HFFc6 (cell line): ENCODE measurements at regions not wholly inside any gene's neighbourhood (a gene's known extent, or its start where the extent isn't known, plus 50 kb on each side); places are given as distances from the start of the nearest gene placed in this dataset.

Experiments used
- DNase-seq: peaks from one replicate; pipeline ENCODE4 v3.0.0-alpha.2; 2018
- H3K27ac Mint-ChIP-seq: 2 replicates; pipeline ENCODE4 v1.8.0; 2020; ENCODE audit warnings: mild to moderate bottlenecking, mixed read lengths
- H3K27me3 Mint-ChIP-seq: 2 replicates; pipeline ENCODE4 v1.8.0; 2021; ENCODE audit warnings: mild to moderate bottlenecking, moderate library complexity, mixed read lengths; ENCODE audit not compliant: insufficient read depth
- H3K36me3 Mint-ChIP-seq: 2 replicates; pipeline ENCODE4 v1.8.0; 2021; ENCODE audit warnings: low read depth, mixed read lengths
- H3K4me1 Mint-ChIP-seq: 2 replicates; pipeline ENCODE4 v1.8.0; 2020; ENCODE audit warnings: low read depth, mixed read lengths
- H3K4me3 Mint-ChIP-seq: 2 replicates; pipeline ENCODE4 v1.8.0; 2020; ENCODE audit warnings: mild to moderate bottlenecking, moderate library complexity, mixed read lengths
- H3K9me3 Mint-ChIP-seq: 2 replicates; pipeline ENCODE4 v1.8.0; 2020; ENCODE audit warnings: mild to moderate bottlenecking, mixed read lengths
- TF ChIP-seq, protein P1 (sequence below): fragments of 200-600 bp; sonication (generic); IDR thresholded peaks from 2 replicates; pipeline ENCODE4 v1.5.0; 2021; ENCODE audit warnings: antibody characterized with exemption, mild to moderate bottlenecking

DNA sequence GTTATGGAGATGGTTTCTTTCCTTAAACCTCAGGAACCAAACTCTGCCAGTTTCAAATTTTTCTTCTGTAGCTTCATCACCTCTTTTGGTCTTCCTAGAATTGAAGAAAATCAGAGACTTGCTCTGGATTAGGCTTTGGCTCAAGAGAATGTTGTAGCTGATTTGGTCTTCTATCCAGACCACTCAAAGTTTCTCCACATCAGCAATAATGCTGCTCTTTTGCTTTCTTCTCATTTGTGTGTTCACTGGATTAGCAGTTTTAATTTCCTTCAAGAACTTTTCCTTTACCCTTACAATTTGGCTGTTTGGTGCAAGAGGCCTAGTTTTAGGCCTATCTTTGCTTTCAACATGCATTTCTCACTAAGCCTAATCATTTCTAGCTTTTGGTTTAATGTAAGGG is 78.1 kb upstream of the PLCB4 start:
- no peaks in the 10 kb centered on the region for H3K36me3 Mint-ChIP-seq

DNA sequence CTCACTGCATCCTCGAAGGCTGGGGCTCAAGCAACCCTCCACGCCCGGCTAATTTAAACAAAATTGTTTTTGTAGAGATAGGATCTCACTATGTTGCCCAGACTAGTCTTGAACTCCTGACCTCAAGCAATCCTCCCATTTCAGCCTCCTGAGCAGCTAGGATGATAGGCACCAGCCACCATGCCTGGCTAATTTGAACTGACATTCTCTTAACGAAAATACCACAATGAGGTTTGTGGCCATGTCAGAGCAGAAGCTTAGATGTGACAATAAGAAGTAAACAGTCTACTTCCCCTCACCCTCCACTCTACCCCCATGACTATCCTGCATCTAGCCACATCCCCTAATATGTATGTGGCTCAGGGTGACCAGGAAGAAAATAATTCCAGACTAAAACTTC is 74.8 kb upstream of the PLCB4 start:
- Mint-ChIP-seq H3K27me3 (no peaks in the 10 kb centered on the region; the same call in 1 of the 2 replicates), H3K9me3 (no peaks in the 10 kb centered on the region), H3K27ac (no peak overlapping the region), H3K36me3 (no peaks in the 10 kb centered on the region), H3K4me1 (peaks cover 10% of the 10 kb centered on the region), H3K4me3 (no peak overlapping the region)
- no peak for DNase-seq
- TF ChIP-seq, protein P1, sequence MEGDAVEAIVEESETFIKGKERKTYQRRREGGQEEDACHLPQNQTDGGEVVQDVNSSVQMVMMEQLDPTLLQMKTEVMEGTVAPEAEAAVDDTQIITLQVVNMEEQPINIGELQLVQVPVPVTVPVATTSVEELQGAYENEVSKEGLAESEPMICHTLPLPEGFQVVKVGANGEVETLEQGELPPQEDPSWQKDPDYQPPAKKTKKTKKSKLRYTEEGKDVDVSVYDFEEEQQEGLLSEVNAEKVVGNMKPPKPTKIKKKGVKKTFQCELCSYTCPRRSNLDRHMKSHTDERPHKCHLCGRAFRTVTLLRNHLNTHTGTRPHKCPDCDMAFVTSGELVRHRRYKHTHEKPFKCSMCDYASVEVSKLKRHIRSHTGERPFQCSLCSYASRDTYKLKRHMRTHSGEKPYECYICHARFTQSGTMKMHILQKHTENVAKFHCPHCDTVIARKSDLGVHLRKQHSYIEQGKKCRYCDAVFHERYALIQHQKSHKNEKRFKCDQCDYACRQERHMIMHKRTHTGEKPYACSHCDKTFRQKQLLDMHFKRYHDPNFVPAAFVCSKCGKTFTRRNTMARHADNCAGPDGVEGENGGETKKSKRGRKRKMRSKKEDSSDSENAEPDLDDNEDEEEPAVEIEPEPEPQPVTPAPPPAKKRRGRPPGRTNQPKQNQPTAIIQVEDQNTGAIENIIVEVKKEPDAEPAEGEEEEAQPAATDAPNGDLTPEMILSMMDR: no peak

More for the DNA sequence above, 78.1 kb upstream of the PLCB4 start:
- Mint-ChIP-seq H3K9me3 (no peaks in the 10 kb centered on the region), H3K4me1 (peaks cover 10% of the 10 kb centered on the region), H3K27me3 (no peaks in the 10 kb centered on the region; the same call in 1 of the 2 replicates), H3K4me3 (no peak overlapping the region), H3K27ac (no peak overlapping the region)
- TF ChIP-seq, protein P1: no peak
- DNase-seq: no peak

DNA sequence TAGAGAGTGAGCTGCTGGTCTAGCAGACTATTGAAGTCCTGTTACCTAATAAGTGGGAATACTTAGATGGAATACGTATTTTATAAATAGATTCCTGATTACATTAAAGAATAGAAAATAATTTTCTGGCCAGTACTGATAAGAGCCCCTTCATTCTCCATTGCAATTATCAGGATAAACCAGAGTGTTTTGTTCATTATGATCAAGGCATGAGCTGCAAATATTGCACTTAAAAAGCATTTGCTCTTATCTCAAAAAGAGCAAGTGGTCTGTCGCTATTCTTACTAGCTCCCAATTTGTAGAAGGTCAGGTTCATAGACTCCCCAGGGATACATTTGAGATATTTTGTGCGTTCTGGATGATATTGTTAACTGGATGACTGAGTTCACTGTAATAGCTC is 73.1 kb upstream of the PLCB4 start:
- no peak for DNase-seq
- Mint-ChIP-seq H3K4me1 (peaks cover 16% of the 10 kb centered on the region), H3K27me3 (no peaks in the 10 kb centered on the region; the same call in 1 of the 2 replicates), H3K36me3 (no peaks in the 10 kb centered on the region), H3K4me3 (no peak overlapping the region), H3K27ac (no peak overlapping the region), H3K9me3 (no peaks in the 10 kb centered on the region)
- TF ChIP-seq, protein P1: no peak

DNA sequence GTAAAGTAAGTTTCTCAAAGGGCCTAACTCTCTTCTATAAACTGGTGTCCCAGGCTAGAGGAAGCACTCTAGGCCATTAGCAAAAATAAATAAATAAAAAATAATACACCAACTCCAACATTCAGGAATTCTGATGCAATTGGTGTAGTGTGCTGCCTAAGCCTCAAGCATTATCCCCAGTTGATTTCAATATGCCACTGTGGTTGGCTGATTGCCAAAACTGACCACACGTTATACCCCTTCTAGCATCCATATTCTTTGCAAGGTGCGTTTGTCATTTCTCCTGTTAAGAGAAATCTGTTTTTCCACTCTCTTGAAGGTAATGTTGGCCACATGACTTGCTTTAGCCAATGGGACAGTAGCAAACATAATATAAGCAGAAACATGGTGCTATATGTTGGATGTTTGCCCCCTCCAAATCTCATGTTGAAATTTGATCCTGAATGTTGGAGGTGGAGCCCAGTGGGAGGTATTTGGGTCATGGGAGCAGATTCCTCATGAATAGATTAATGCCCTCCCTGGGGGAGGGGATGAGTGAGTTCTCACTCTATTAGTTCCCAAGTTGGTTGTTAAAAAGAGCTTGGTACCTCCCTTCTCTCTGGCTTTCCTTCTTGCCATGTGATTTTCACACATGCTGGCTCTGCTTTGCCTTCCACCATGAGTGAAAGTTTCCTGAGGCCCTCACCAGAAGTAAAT is 71.9 kb upstream of the PLCB4 start:
- H3K9me3 Mint-ChIP-seq: no peaks in the 10 kb centered on the region; the same call in 1 of the 2 replicates
- DNase-seq: no peak
- no peak overlapping the region for H3K27ac Mint-ChIP-seq
- TF ChIP-seq, protein P1: no peak
- peaks cover 16% of the 10 kb centered on the region for H3K4me1 Mint-ChIP-seq
- no peak overlapping the region for H3K4me3 Mint-ChIP-seq
- no peaks in the 10 kb centered on the region for H3K36me3 Mint-ChIP-seq
- no peaks in the 10 kb centered on the region; the same call in 1 of the 2 replicates for H3K27me3 Mint-ChIP-seq

DNA sequence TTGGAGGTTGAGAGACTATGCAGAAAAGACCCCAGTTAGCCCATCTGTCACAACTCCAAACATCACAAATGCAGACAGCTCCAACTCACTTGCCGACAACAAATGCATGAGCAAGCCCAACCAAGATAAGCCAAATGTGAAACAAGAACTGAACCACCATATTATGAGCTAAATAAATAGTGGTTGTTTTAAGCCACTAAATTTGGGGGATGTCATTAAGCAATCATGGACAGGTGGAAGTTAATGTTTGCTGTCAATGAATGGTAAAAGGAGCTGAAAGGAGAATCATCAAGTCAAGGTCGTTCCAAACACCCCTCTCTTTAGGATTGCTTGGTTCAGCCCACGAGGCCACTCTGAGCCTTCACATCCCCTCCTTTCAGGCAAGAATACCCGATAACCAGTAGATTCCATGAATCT is 71.2 kb upstream of the PLCB4 start:
- H3K36me3 Mint-ChIP-seq: peaks cover 2% of the 10 kb centered on the region; the same call in 1 of the 2 replicates
- H3K4me3 Mint-ChIP-seq: no peak overlapping the region
- TF ChIP-seq, protein P1: no peak
- peaks cover 16% of the 10 kb centered on the region for H3K4me1 Mint-ChIP-seq
- H3K9me3 Mint-ChIP-seq: peaks cover 7% of the 10 kb centered on the region
- DNase-seq: no peak
- no peak overlapping the region for H3K27ac Mint-ChIP-seq
- H3K27me3 Mint-ChIP-seq: no peaks in the 10 kb centered on the region; the same call in 1 of the 2 replicates
